Osteoblast (primary cell): ENCODE measurements at regions not wholly inside any gene's neighbourhood (a gene's known extent, or its start where the extent isn't known, plus 50 kb on each side); places are given as distances from the start of the nearest gene placed in this dataset.

Experiments
- DNase-seq: peaks from one replicate; pipeline ENCODE4 v3.0.0; 2011; ENCODE audit warnings: low spot score, mixed read lengths; ENCODE audit not compliant: insufficient read length; ENCODE audit errors: missing footprints
- H2AFZ ChIP-seq: 2 replicates; pipeline ENCODE4 v1.6.0; 2011; ENCODE audit warnings: mild to moderate bottlenecking, low read length
- H3K27ac ChIP-seq: 2 replicates; pipeline ENCODE4 v1.5.1; 2011; ENCODE audit warnings: mild to moderate bottlenecking, low read depth, low read length, moderate library complexity
- H3K27me3 ChIP-seq: 2 replicates; pipeline ENCODE4 v1.6.0; 2012; ENCODE audit warnings: mild to moderate bottlenecking, control low read depth, inconsistent platforms, low read length, moderate library complexity; ENCODE audit not compliant: insufficient read depth
- H3K36me3 ChIP-seq: 2 replicates; pipeline ENCODE4 v1.5.1; 2011; ENCODE audit warnings: mild to moderate bottlenecking, low read length, control low read depth, moderate library complexity; ENCODE audit not compliant: insufficient read depth
- H3K4me1 ChIP-seq: 2 replicates; pipeline ENCODE4 v1.5.1; 2011; ENCODE audit warnings: mild to moderate bottlenecking, low read length, control low read depth, moderate library complexity; ENCODE audit not compliant: insufficient read depth
- H3K4me2 ChIP-seq: 2 replicates; pipeline ENCODE4 v1.6.0; 2011; ENCODE audit warnings: mild to moderate bottlenecking, low read length; ENCODE audit not compliant: insufficient read depth
- H3K4me3 ChIP-seq: fragments of 200-600 bp; sonication (generic); 3 replicates; pipeline ENCODE4 v1.5.1; 2012; ENCODE audit warnings: mild to moderate bottlenecking, low read length, inconsistent platforms; ENCODE audit not compliant: insufficient read depth
- H3K79me2 ChIP-seq: 2 replicates; pipeline ENCODE4 v1.6.0; 2012; ENCODE audit warnings: mild to moderate bottlenecking, low read length, control low read depth, inconsistent platforms; ENCODE audit not compliant: insufficient read depth
- H3K9me3 ChIP-seq: 2 replicates; pipeline ENCODE4 v1.5.1; 2011; ENCODE audit warnings: low read depth, low read length, control low read depth
- H4K20me1 ChIP-seq: 2 replicates; pipeline ENCODE4 v1.6.0; 2012; ENCODE audit warnings: mild to moderate bottlenecking, low read length, control low read depth; ENCODE audit not compliant: insufficient read depth
- CTCF ChIP-seq: IDR thresholded peaks from 2 replicates; pipeline ENCODE4 v1.5.1; 2011; ENCODE audit warnings: mild to moderate bottlenecking, low read depth, low read length, moderate library complexity; ENCODE audit errors: extremely low read depth

- Histone ChIP-seq H3K4me2 (no peak overlapping the region), H3K4me1 (no peaks in the 10 kb centered on the region), H2AFZ (no peak overlapping the region), H3K4me3 (no peak overlapping the region), H3K9me3 (no peaks in the 10 kb centered on the region), H4K20me1 (no peaks in the 10 kb centered on the region), H3K27ac (no peak overlapping the region), H3K27me3 (no peaks in the 10 kb centered on the region), H3K36me3 (no peaks in the 10 kb centered on the region), H3K79me2 (no peaks in the 10 kb centered on the region)
- no peak for DNase-seq
- TF ChIP-seq CTCF = no peak
Measured at GRCh38 chr14:106811162-106811561, 1284.8 kb downstream of the TMEM121 start.

- no peaks in the 10 kb centered on the region for H4K20me1 ChIP-seq
- DNase-seq = no peak
- no peak overlapping the region for H2AFZ ChIP-seq
- no peaks in the 10 kb centered on the region for H3K79me2 ChIP-seq
- no peak overlapping the region for H3K27ac ChIP-seq
- no peak overlapping the region for H3K4me2 ChIP-seq
- H3K9me3 ChIP-seq = no peaks in the 10 kb centered on the region
- H3K4me1 ChIP-seq = no peaks in the 10 kb centered on the region
- no peak for TF ChIP-seq CTCF
- H3K36me3 ChIP-seq = no peaks in the 10 kb centered on the region
- H3K4me3 ChIP-seq = no peak overlapping the region
- no peaks in the 10 kb centered on the region for H3K27me3 ChIP-seq
Measured at GRCh38 chr14:106812788-106813476, 1286.5 kb downstream of the TMEM121 start.

- Histone ChIP-seq H3K4me3 (no peak overlapping the region), H3K4me1 (no peaks in the 10 kb centered on the region), H3K36me3 (no peaks in the 10 kb centered on the region), H3K9me3 (no peaks in the 10 kb centered on the region), H4K20me1 (no peaks in the 10 kb centered on the region), H3K79me2 (no peaks in the 10 kb centered on the region), H3K4me2 (no peak overlapping the region), H3K27ac (no peak overlapping the region), H2AFZ (no peak overlapping the region), H3K27me3 (no peaks in the 10 kb centered on the region)
- no peak for DNase-seq
- TF ChIP-seq CTCF = no peak
Measured at GRCh38 chr14:106813477-106813823, 1287.1 kb downstream of the TMEM121 start.

- H4K20me1 ChIP-seq = no peaks in the 10 kb centered on the region
- no peaks in the 10 kb centered on the region for H3K27me3 ChIP-seq
- no peak overlapping the region for H3K4me2 ChIP-seq
- H3K4me1 ChIP-seq = no peaks in the 10 kb centered on the region
- H3K79me2 ChIP-seq = no peaks in the 10 kb centered on the region
- no peak overlapping the region for H3K4me3 ChIP-seq
- no peak for TF ChIP-seq CTCF
- H3K36me3 ChIP-seq = no peaks in the 10 kb centered on the region
- H3K9me3 ChIP-seq = no peaks in the 10 kb centered on the region
- no peak overlapping the region for H2AFZ ChIP-seq
- DNase-seq = no peak
- no peak overlapping the region for H3K27ac ChIP-seq
Measured at GRCh38 chr14:106820119-106820518, 1293.7 kb downstream of the TMEM121 start.
